ENCODE measurements at regions not wholly inside any gene's neighbourhood (a gene's known extent, or its start where the extent isn't known, plus 50 kb on each side); places are given as distances from the start of the nearest gene placed in this dataset.

DNA sequence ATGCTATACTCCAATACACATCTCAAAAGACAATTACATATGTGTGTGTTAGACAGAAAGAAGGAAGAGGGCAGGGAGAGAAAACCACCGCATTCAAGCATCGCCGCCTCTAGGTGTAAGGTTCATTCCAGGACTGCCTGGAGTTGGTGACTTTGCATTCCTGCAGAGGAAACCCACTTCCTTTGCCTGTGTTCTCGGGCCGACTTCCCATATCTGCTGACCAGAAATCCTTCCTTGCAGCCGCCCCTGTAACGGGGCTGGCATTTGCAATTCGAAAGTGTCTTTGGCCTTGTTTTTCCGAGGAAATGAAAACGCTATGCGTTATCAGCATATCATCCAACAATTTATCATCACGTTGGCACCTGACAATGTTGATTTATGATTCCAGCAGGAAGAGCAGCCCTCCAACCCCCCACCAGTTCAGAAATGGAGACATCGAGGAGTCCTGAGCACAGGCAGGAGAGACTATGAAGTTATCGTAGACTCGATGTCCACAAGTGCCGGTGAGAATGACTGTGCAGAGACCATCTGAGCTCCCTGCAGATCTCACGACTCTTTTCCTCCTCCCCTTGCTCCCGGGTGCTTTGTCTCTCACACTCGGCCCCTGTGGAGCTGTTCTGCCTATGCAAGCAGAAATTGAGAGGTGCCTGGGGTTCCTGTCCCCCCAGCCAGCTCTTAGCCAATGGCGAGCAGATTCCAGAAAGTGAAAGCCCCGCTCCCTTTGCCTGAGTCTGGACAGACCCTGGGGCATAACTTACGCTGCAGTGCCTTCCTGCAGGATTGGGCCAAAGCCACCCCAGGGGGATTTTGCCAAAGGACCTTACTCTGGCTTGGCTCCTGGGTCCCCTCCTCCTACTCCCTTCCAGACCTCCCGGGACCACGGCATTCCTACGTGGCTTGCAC lies 68.9 kb upstream of the FOXK1 start:
- no peak for DNase-seq (ENCODE audit: low read depth in 2 of 2)

DNA sequence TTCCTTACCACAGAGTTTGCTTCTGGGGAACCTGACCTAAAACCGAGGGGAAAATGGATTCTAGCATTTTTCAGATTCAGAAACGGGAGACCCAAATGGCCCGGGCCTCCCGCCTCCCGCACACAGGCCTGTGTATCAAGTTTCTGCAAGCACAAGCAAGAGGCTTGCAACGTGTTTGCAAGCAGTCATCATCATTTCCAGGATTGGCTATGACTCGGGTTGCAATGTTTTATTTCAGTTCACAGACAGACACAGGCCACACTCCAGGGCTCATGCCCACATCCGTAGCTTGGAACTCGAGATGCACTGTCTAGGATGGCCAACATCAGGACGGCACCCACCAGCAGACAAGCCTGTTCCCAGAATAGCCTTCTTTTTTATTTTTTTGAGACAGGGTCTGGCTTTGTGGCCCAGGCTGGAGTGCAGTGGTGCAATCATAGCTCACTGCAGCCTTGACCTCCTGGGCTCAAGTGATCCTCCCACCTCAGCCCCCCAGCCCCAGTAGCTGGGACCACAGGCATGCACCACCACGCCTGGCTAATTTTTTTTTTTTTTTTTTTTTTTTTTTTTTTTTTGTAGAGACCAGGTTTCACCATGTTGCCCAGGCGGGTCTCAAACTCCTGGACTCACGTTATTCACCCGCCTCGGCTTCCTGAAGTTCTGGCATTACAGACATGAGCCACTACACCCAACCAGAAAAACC lies 68.1 kb upstream of the FOXK1 start:
- DNase-seq (ENCODE audit: low read depth in 2 of 2), result no peak

DNA sequence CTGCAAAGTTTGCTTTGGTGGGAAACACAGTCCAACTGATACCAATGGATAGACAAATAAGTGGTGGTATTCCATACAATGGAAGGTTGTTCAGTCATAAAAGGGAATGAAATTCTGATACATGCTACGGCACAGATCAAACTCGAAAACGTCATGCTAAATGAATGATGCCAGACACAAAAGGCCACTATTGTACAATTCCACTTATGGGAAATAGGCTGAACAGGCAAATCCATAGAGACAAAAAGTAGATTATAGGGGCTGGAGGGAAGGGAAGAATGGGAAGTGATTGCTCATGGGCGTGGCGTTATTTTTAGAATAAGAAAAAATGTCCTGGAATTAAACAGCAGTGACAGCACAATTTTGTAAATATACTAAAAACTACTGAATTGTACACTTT lies 66.0 kb upstream of the FOXK1 start:
- no peak for DNase-seq (ENCODE audit: low read depth in 2 of 2)

DNA sequence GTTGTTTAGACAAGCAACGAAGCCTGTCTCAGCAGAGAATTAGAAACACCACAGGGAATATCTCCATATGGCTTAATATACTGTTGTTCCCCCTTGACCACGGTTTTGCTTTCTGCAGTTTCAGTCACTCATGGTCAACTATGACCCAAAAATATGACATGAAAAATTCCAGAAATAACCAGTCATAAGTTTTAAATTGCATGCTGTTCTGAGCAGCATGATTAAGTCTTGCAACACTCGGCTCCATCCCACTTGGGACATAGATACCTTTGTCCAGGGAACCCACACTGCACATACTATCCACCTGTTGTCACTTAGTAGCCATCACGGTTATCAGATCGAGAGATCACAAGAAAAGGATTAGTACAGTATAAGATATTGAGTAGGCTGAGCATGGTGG lies 60.7 kb upstream of the FOXK1 start:
- DNase-seq (ENCODE audit: low read depth in 2 of 2), result no peak

DNA sequence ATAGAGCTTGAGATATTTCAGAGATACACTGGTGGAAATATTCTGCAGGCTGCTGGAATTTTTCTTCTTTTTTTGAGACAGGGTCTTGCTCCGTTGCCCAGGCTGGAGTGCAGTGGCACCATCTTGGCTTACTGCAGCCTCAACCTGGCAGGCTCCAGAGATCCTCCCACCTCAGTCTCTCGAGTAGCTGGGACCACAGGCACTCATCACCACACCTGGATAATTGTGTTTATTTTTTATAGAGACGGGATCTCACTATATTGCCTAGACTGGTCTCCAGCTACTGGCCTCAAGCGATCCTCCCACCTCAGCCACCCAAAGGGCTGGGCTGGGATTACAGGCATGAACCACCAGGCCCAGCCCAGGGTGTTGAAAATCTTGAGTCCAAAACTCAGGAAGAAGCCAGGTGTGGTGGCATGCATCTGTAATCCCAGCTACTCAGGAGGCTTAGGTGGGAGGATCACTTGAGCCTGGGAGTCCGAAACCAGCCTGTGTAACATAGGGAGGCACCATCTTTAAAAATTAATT lies 55.7 kb upstream of the FOXK1 start:
- no peak for DNase-seq (ENCODE audit: low read depth in 2 of 2)

DNA sequence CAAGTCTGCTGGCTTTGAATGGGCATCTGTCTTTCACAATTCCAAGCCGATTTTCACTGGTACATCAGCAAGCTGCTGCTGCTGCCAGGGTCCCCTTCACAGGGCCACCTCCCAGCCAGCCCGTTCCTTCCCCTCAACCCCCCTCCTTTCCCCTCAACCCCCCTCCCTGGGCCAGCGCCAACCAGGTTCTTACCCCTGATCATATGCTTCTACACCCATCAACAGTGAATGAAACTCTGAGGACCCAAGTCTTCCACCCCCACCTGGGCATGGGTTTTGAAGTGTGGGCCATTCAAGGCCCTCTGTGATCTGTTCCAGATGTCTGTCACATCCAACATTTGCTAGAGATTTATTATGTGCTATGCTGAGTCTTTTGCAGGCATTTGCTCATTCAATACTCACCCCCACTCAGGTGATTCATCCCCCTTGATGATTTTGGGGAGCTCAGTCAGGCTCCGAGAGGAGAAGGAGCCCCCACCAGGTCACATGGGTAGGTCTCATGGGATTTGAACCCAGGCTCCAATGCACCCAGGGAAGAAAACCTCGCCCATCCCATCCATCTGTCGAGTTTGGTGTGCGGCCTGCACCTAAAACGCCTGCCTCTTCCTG lies 52.7 kb upstream of the FOXK1 start:
- no peak for DNase-seq (ENCODE audit: low read depth in 2 of 2)

DNA sequence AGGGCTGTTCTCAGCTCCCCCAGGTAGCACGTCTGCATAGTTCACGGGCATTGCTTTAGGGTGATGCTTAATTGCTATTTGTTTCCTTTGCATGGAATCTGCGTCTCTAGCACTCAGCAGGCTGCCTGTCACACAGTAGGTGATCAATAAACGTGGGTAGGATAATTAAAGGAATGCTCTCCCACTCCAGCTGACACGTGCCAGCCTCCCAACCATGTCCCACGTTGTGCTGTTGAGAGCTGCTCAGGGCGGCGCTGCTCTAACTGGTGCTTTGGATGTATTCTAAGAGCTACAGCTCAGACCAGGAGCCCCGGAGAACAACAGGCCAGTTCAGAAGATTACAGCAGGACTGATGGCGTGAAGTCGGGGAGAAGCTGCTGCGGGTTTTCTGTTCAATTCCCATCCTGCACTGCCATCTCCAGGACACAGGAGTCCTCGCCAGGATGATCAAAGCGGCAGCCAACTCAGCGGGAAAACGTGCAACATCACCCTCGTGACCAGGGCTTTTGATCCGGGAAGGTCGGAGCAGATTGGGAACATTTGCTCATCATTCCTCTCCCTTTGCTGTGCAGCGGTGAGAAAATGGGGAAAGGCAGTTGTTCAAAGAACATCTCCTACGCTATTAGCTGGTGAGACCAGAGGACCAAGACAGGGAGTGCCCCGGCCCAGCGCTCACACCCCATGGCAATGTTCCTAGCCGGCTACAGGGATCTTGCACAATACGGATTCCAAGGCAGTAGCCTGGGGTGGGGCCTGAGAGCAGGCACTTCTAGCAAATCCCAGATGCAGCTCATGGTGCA lies 50.5 kb upstream of the FOXK1 start:
- DNase-seq (ENCODE audit: low read depth in 2 of 2), result no peak
